ENCODE measurements at regions not wholly inside any gene's neighbourhood (a gene's known extent, or its start where the extent isn't known, plus 50 kb on each side); places are given as distances from the start of the nearest gene placed in this dataset.

DNA sequence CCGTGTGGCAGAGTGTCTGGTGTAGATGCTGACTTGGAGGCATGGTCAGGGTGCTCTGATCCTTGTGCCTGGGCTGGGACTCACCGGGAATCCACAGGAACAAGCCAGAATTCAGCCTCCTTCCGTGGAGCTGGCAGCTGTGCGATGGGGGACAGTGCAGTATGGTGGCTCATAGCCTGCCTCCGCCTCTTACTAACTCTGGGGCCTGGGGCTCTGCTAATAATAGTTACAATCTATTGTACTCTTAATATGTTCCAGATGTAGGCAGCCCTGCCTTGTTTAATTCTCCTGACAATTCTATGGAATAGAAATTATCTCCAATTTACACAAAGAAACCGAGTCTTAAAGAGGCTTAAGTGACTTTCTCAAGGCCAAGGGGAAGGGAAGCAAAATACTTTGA, 77.6 kb downstream of the PCDH1 start:
- Histone ChIP-seq H3K4me3 (ENCODE audit: insufficient read depth, low read depth, low read length) (no peak overlapping the region), H3K4me1 (ENCODE audit: control insufficient read depth, insufficient read depth, low read length) (peaks cover 21% of the 10 kb centered on the region), H3K27me3 (ENCODE audit: control insufficient read depth, insufficient read depth, low read length, poor library complexity, severe bottlenecking) (no peaks in the 10 kb centered on the region), H3K9me3 (ENCODE audit: control insufficient read depth, low read length) (no peaks in the 10 kb centered on the region), H3K36me3 (ENCODE audit: control insufficient read depth, insufficient read depth, low read length) (no peaks in the 10 kb centered on the region), H3K27ac (ENCODE audit: insufficient read depth, low read depth, low read length, poor library complexity, severe bottlenecking) (no peak overlapping the region)
- WGBS, 2 experiments = 90 to 91% methylated on average over 6 of the region's 6 CpGs

DNA sequence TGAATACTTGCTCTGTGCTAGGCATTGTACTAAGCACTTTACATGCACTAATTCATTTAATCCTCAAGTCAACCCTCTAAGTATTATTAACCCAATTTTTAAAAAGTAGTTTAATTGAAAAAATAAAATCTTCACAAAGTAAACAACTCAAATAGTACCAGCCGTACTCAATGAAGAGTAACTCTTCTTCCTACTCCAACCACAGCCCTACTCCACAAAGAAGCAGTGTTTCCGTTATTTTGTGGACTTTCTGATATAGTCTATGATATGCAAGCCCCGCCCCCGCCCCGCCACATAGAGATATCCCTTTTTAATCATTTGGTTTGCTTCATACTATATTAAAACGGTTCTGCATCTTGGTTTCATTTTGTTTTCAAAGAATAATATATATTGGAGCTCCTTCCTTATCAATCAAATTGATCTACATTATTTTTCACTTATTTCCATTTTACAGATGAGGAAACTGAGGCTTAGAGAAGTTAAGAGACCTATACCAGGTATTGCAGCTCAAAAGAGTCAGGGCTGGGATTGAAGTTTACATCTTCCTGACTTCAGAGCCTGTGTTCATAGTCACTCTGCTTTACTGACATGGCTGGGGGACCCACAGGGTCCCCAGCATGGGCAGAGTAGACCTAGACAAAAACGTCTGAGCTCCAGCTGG, 78.6 kb downstream of the PCDH1 start:
- H3K36me3 ChIP-seq (ENCODE audit: control insufficient read depth, insufficient read depth, low read length) = no peaks in the 10 kb centered on the region
- no peak overlapping the region for H3K4me3 ChIP-seq (ENCODE audit: insufficient read depth, low read depth, low read length)
- peaks cover 26% of the 10 kb centered on the region for H3K4me1 ChIP-seq (ENCODE audit: control insufficient read depth, insufficient read depth, low read length)
- H3K27me3 ChIP-seq (ENCODE audit: control insufficient read depth, insufficient read depth, low read length, poor library complexity, severe bottlenecking) = no peaks in the 10 kb centered on the region
- H3K27ac ChIP-seq (ENCODE audit: insufficient read depth, low read depth, low read length, poor library complexity, severe bottlenecking) = no peak overlapping the region
- WGBS, 2 experiments = 88 to 92% methylated on average over 3 to 7 of the region's 7 CpGs
- no peaks in the 10 kb centered on the region for H3K9me3 ChIP-seq (ENCODE audit: control insufficient read depth, low read length)

DNA sequence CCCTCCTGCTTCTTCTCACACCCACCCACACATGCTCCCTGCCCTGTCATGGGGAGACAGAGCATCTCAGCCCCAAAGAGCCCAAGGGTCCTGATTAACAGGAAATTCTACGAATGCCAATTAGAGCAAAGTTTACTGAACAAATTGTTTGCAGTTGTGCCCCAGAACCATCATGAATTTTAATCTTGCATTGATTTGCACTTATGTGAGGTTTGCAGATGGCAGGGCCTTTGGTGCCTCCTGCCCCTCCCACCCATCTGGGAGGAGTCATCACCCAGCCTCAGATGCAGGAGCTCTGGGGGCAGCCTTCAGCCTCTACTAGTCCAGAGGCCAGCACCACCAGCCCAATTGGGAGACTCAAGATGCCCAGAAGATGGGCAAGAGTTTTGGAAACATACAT, 80.8 kb downstream of the PCDH1 start:
- no peak overlapping the region for H3K4me3 ChIP-seq (ENCODE audit: insufficient read depth, low read depth, low read length)
- peaks cover 17% of the 10 kb centered on the region for H3K4me1 ChIP-seq (ENCODE audit: control insufficient read depth, insufficient read depth, low read length)
- H3K36me3 ChIP-seq (ENCODE audit: control insufficient read depth, insufficient read depth, low read length) = no peaks in the 10 kb centered on the region
- H3K27me3 ChIP-seq (ENCODE audit: control insufficient read depth, insufficient read depth, low read length, poor library complexity, severe bottlenecking) = no peaks in the 10 kb centered on the region
- no peaks in the 10 kb centered on the region for H3K9me3 ChIP-seq (ENCODE audit: control insufficient read depth, low read length)
- no peak overlapping the region for H3K27ac ChIP-seq (ENCODE audit: insufficient read depth, low read depth, low read length, poor library complexity, severe bottlenecking)
- 52 to 54% methylated on average over 1 of the region's 1 CpG for WGBS, 2 experiments

DNA sequence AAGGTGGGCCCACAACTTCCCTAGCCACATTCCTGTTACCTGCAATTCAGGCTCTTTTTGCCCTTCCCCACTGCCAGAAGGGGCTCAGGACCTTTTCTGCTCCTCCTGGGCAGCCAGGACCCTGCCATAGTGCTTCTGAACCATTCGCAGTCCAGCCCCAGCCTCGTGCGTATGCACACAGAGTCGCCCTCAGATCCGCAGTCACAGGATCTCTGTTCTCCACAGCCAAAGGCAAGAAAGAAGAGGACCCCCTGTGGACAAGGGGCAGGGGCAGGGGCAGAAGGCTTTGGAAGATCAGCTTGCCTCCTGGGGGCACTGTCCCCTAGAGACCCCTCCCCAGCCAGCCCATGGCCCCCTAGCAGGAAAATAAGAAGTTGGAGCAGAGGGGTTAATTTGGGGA, 82.8 kb downstream of the PCDH1 start:
- no peaks in the 10 kb centered on the region for H3K9me3 ChIP-seq (ENCODE audit: control insufficient read depth, low read length)
- no peaks in the 10 kb centered on the region for H3K36me3 ChIP-seq (ENCODE audit: control insufficient read depth, insufficient read depth, low read length)
- H3K4me3 ChIP-seq (ENCODE audit: insufficient read depth, low read depth, low read length) = no peak overlapping the region
- no peak overlapping the region for H3K27ac ChIP-seq (ENCODE audit: insufficient read depth, low read depth, low read length, poor library complexity, severe bottlenecking)
- H3K4me1 ChIP-seq (ENCODE audit: control insufficient read depth, insufficient read depth, low read length) = peaks cover 17% of the 10 kb centered on the region
- 37 to 45% methylated on average over 5 of the region's 5 CpGs for whole genome bisulfite sequencing, 2 experiments
- no peaks in the 10 kb centered on the region for H3K27me3 ChIP-seq (ENCODE audit: control insufficient read depth, insufficient read depth, low read length, poor library complexity, severe bottlenecking)

DNA sequence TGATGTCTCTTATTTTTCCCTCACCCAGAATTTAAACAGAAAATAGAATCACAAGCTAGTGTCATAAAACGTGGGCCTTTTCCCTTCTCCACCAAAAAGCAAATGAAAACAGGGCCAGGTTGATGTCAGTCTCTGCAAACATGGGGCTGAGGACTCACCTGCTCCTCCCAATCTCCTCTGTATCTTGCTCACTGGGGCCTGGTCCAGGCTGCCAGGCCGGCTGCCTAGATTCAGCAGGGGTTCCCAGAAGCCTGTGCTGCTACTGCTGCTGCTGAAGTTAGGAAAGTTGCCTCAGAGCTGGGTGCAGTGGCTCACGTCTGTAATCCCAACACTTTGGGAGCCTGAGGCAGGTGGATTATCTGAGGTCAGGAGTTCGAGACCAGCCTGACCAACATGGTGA, 84.3 kb downstream of the PCDH1 start:
- Histone ChIP-seq H3K36me3 (ENCODE audit: control insufficient read depth, insufficient read depth, low read length) (no peaks in the 10 kb centered on the region), H3K27me3 (ENCODE audit: control insufficient read depth, insufficient read depth, low read length, poor library complexity, severe bottlenecking) (no peaks in the 10 kb centered on the region), H3K9me3 (ENCODE audit: control insufficient read depth, low read length) (no peaks in the 10 kb centered on the region), H3K4me3 (ENCODE audit: insufficient read depth, low read depth, low read length) (no peak overlapping the region), H3K27ac (ENCODE audit: insufficient read depth, low read depth, low read length, poor library complexity, severe bottlenecking) (no peak overlapping the region), H3K4me1 (ENCODE audit: control insufficient read depth, insufficient read depth, low read length) (peaks cover 17% of the 10 kb centered on the region)
- 59 to 74% methylated on average over 4 of the region's 4 CpGs for WGBS, 2 experiments

DNA sequence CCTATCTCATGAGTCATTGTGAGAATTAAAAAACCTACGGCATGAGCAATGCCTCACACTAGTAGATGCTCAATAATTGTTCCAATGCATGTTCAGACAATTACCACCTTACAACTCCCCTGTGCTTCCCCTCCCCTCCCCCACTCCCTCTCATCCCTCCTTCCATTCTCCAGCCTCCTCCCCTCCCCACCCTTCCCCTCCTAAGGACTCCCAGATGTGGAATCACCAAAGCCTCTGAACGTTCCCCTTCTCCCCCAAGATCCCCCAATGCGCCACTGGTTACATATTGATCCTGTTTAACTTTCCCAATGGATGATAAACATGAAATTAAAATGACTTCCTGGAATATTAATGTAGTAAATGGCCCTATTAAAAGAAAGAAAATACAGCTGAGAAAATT, 84.8 kb downstream of the PCDH1 start:
- Histone ChIP-seq H3K4me1 (ENCODE audit: control insufficient read depth, insufficient read depth, low read length) (peaks cover 18% of the 10 kb centered on the region), H3K4me3 (ENCODE audit: insufficient read depth, low read depth, low read length) (no peak overlapping the region), H3K36me3 (ENCODE audit: control insufficient read depth, insufficient read depth, low read length) (no peaks in the 10 kb centered on the region), H3K9me3 (ENCODE audit: control insufficient read depth, low read length) (no peaks in the 10 kb centered on the region), H3K27ac (ENCODE audit: insufficient read depth, low read depth, low read length, poor library complexity, severe bottlenecking) (no peak overlapping the region), H3K27me3 (ENCODE audit: control insufficient read depth, insufficient read depth, low read length, poor library complexity, severe bottlenecking) (no peaks in the 10 kb centered on the region)
- WGBS, 2 experiments = 70 to 85% methylated on average over 1 to 3 of the region's 3 CpGs

DNA sequence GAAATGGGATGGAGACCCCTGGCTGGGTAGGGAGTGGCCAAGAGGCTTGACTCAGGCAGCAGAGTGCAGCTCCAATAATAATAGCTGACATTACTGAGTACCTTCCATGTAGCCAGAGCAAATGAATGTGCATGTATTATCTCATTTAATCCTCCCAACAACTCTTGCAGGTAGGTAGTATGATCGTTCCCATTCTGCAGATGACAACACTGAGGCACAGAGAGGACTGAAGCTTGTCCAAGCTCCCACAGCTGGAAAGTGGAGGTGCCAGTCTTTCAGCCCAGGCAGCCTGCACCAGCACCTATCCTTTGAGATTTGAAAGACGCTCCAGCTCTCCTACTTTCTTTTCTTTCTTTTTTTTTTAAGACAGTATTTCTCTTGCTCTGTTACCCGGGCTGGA, 87.6 kb downstream of the PCDH1 start:
- Histone ChIP-seq H3K36me3 (ENCODE audit: control insufficient read depth, insufficient read depth, low read length) (no peaks in the 10 kb centered on the region), H3K9me3 (ENCODE audit: control insufficient read depth, low read length) (no peaks in the 10 kb centered on the region), H3K27ac (ENCODE audit: insufficient read depth, low read depth, low read length, poor library complexity, severe bottlenecking) (no peak overlapping the region), H3K4me3 (ENCODE audit: insufficient read depth, low read depth, low read length) (no peak overlapping the region), H3K4me1 (ENCODE audit: control insufficient read depth, insufficient read depth, low read length) (peaks cover 17% of the 10 kb centered on the region), H3K27me3 (ENCODE audit: control insufficient read depth, insufficient read depth, low read length, poor library complexity, severe bottlenecking) (no peaks in the 10 kb centered on the region)
- WGBS, 2 experiments = 92 to 94% methylated on average over 3 of the region's 3 CpGs

DNA sequence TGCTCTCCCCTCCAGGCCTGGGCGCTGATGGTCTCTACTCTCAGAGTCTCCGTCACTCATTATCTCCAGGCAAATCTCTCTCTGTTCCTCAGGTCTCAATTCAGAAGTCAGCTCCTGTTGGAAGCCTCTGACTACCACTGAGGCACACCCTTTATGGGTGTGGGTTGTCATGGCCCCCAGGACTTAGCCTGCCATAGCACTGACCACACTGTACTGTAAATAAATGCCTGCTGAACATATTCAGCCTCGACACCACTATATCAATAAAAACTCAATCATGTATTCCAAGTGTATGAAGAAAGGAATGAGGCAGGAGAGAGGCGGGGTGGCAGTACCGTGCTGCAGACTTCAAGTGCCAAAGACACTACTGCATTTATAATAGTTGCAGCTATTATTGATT, 88.9 kb downstream of the PCDH1 start:
- WGBS, 2 experiments = 81 to 100% methylated on average over 2 to 5 of the region's 5 CpGs
- no peaks in the 10 kb centered on the region for H3K27me3 ChIP-seq (ENCODE audit: control insufficient read depth, insufficient read depth, low read length, poor library complexity, severe bottlenecking)
- H3K36me3 ChIP-seq (ENCODE audit: control insufficient read depth, insufficient read depth, low read length) = no peaks in the 10 kb centered on the region

DNA sequence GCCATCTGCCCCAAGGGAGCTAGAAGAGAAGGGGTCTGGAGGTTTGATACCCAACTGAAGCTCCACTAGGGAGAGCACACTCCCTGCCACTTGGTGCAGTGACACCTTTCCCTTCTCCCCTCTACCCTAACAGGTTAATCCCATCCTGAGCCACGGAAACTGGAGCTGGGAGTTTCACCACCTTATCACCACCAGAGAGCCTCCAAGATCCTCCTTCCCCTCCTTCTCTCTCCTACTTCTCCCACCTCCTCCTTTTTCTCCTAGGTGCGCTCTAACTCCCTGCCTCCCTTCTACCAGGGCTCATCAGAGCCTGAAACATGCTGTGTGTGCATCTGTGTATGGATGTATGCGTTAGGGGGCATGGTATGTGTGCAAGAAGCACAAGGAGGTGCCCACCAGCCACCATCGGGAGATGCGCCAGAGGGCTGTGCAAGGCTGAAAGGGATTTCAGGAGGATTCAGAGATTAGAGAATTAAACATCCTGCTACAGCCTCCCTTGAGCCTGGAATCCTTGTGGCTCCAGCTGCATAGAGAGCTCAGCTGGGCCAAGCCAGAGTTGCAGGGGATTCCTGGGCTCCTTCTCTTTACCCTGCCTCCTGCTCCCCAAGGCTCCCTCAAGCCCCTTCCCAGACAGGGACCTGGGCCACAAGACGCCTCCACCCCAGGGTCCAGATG, 89.8 kb downstream of the PCDH1 start:
- no peak overlapping the region for H3K4me3 ChIP-seq (ENCODE audit: insufficient read depth, low read depth, low read length)
- H3K27me3 ChIP-seq (ENCODE audit: control insufficient read depth, insufficient read depth, low read length, poor library complexity, severe bottlenecking) = no peaks in the 10 kb centered on the region
- WGBS, 2 experiments = 76 to 77% methylated on average over 5 to 6 of the region's 6 CpGs
- no peak overlapping the region for H3K27ac ChIP-seq (ENCODE audit: insufficient read depth, low read depth, low read length, poor library complexity, severe bottlenecking)
- peaks cover 12% of the 10 kb centered on the region for H3K4me1 ChIP-seq (ENCODE audit: control insufficient read depth, insufficient read depth, low read length)
- no peaks in the 10 kb centered on the region for H3K36me3 ChIP-seq (ENCODE audit: control insufficient read depth, insufficient read depth, low read length)
- H3K9me3 ChIP-seq (ENCODE audit: control insufficient read depth, low read length) = no peaks in the 10 kb centered on the region

More for the DNA sequence above, 88.9 kb downstream of the PCDH1 start:
- Histone ChIP-seq H3K4me1 (ENCODE audit: control insufficient read depth, insufficient read depth, low read length) (peaks cover 8% of the 10 kb centered on the region), H3K27ac (ENCODE audit: insufficient read depth, low read depth, low read length, poor library complexity, severe bottlenecking) (no peak overlapping the region), H3K4me3 (ENCODE audit: insufficient read depth, low read depth, low read length) (no peak overlapping the region), H3K9me3 (ENCODE audit: control insufficient read depth, low read length) (no peaks in the 10 kb centered on the region)

DNA sequence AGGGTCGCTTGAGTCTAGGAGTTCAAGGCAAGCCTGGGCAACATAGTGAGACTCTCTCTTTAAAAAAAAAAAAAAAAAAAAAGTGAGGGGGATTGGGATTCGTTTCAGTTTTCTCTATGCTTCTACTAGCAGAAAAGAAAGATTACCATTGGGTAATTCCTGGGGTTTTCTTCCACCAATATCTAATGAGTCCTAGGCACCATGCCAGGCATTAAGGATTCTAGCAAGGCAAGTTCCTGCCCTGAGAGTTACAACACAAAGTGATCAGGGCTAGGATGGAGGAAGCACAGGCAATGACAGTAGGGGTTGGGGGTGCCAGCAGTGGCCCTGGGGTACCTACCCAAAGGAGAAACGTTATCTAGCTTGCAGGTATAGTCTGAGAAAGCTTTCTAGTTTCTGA, 90.8 kb downstream of the PCDH1 start:
- Histone ChIP-seq H3K27ac (ENCODE audit: insufficient read depth, low read depth, low read length, poor library complexity, severe bottlenecking) (no peak overlapping the region), H3K9me3 (ENCODE audit: control insufficient read depth, low read length) (no peaks in the 10 kb centered on the region), H3K36me3 (ENCODE audit: control insufficient read depth, insufficient read depth, low read length) (no peaks in the 10 kb centered on the region), H3K4me3 (ENCODE audit: insufficient read depth, low read depth, low read length) (no peak overlapping the region), H3K4me1 (ENCODE audit: control insufficient read depth, insufficient read depth, low read length) (peaks cover 12% of the 10 kb centered on the region), H3K27me3 (ENCODE audit: control insufficient read depth, insufficient read depth, low read length, poor library complexity, severe bottlenecking) (no peaks in the 10 kb centered on the region)
- WGBS, 2 experiments = 87 to 95% methylated on average over 3 of the region's 3 CpGs

Data from ectodermal cell (in vitro differentiated cells).